Sigmoid colon (tissue), 4 donors: ENCODE measurements at regions not wholly inside any gene's neighbourhood (a gene's known extent, or its start where the extent isn't known, plus 50 kb on each side); places are given as distances from the start of the nearest gene placed in this dataset.

ENCODE experiments used
- CTCF ChIP-seq, 4 experiments: fragments of 450-650 bp in 3 of 4; fragments of 200-600 bp in 1 of 4; IDR thresholded peaks; one replicate each; pipeline ENCODE4 v1.5.1; 2016 to 2019; ENCODE audit warnings: antibody characterized with exemption in 4 of 4, mild to moderate bottlenecking in 3 of 4, moderate library complexity in 2 of 4
- EP300 ChIP-seq, 4 donors: sonication (generic); formaldehyde crosslinking; IDR thresholded peaks; one replicate each; pipeline ENCODE4 v1.6.1; 2017; ENCODE audit warnings: antibody characterized with exemption in 4 of 4
- POLR2A ChIP-seq, 2 donors: fragments of 450-650 bp; IDR thresholded peaks; one replicate each; pipeline ENCODE4 v1.6.1; 2016; ENCODE audit warnings: antibody characterized with exemption in 2 of 2, mild to moderate bottlenecking in 2 of 2, moderate library complexity in 2 of 2

DNA sequence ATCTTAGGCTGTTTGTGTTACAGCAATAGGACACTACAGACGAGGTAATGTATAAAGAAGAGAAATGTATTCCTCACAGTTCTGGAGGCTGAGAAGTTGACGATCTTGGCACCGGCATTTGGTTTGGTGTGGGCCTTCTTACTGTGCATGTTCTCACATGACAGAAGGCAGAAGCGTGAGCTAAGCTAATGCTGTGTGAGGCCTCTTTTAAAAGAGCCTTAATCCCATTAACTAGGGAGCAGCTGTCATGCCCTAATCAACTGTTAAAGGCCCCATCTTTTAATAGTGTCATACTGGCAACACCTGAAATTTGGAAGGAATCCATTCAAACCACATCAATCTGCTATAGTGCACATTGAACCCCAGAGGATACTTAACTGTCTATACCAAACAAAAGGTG lies 992.9 kb downstream of the GALC start:
- TF ChIP-seq CTCF (IDR thresholded peaks at IDR 0.05) (no peak), EP300 (IDR thresholded peaks at IDR 0.05) (no peak), POLR2A (IDR thresholded peaks at IDR 0.05) (no peak)
